GM23338 (cell line): ENCODE measurements at regions not wholly inside any gene's neighbourhood (a gene's known extent, or its start where the extent isn't known, plus 50 kb on each side); places are given as distances from the start of the nearest gene placed in this dataset.

ENCODE experiments used
- ATAC-seq: fragments of 200-7000 bp; cut with Tn5 transposase; 3 replicates; pipeline ENCODE4 v1.9.1; 2020
- DNase-seq: peaks from one replicate; pipeline ENCODE4 v3.0.0-alpha.2; 2015; ENCODE audit warnings: low spot score
- H2AFZ ChIP-seq: fragments of 200-600 bp; sonication (generic); 2 replicates; pipeline ENCODE4 v1.8.0; 2016; ENCODE audit warnings: antibody characterized with exemption, mild to moderate bottlenecking, moderate library complexity
- H3F3A ChIP-seq: fragments of 200-600 bp; sonication (generic); replicated peaks from 2 replicates; pipeline ENCODE4 v1.8.0; 2017; ENCODE audit warnings: antibody characterized with exemption, mixed run types, low read depth
- H3K27ac ChIP-seq: fragments of 200-600 bp; sonication (generic); 2 replicates; pipeline ENCODE4 v1.6.1; 2016; ENCODE audit warnings: low read depth
- H3K27me3 ChIP-seq: fragments of 200-600 bp; sonication (generic); 2 replicates; pipeline ENCODE4 v1.8.0; 2016; ENCODE audit warnings: mild to moderate bottlenecking, mixed run types, moderate library complexity; ENCODE audit not compliant: insufficient read depth
- H3K36me3 ChIP-seq: fragments of 200-600 bp; sonication (generic); 2 replicates; pipeline ENCODE4 v1.8.0; 2016; ENCODE audit warnings: mild to moderate bottlenecking; ENCODE audit not compliant: insufficient read depth
- H3K4me1 ChIP-seq: fragments of 200-600 bp; sonication (generic); 2 replicates; pipeline ENCODE4 v1.8.0; 2016; ENCODE audit warnings: mild to moderate bottlenecking, moderate library complexity; ENCODE audit not compliant: insufficient read depth
- H3K4me2 ChIP-seq: fragments of 200-600 bp; sonication (generic); 2 replicates; pipeline ENCODE4 v1.7.1; 2017; ENCODE audit warnings: mixed run types
- H3K4me3 ChIP-seq: fragments of 200-600 bp; sonication (generic); 2 replicates; pipeline ENCODE4 v1.6.1; 2016; ENCODE audit warnings: mixed run types
- H3K79me2 ChIP-seq: fragments of 200-600 bp; sonication (generic); replicated peaks from 2 replicates; pipeline ENCODE4 v1.8.0; 2017; ENCODE audit warnings: mild to moderate bottlenecking; ENCODE audit not compliant: insufficient read depth
- H3K9me2 ChIP-seq: fragments of 200-600 bp; sonication (generic); 2 replicates; pipeline ENCODE4 v1.8.0; 2017; ENCODE audit not compliant: insufficient read depth
- H4K20me1 ChIP-seq: fragments of 200-600 bp; sonication (generic); replicated peaks from 2 replicates; pipeline ENCODE4 v1.8.0; 2017; ENCODE audit warnings: mild to moderate bottlenecking; ENCODE audit not compliant: insufficient read depth
- H3K27ac Mint-ChIP-seq: 2 replicates; pipeline ENCODE4 v1.8.0; 2020; ENCODE audit warnings: inconsistent platforms, mild to moderate bottlenecking, moderate library complexity, mixed read lengths
- H3K27me3 Mint-ChIP-seq: 3 replicates; pipeline ENCODE4 v1.8.0; 2022; ENCODE audit warnings: low read depth, mild to moderate bottlenecking, moderate library complexity, mixed read lengths, inconsistent platforms; ENCODE audit not compliant: insufficient read depth, poor library complexity
- H3K36me3 Mint-ChIP-seq: 3 replicates; pipeline ENCODE4 v1.8.0; 2021; ENCODE audit warnings: low read depth, mild to moderate bottlenecking, inconsistent platforms, moderate library complexity, mixed read lengths
- H3K4me1 Mint-ChIP-seq: 3 replicates; pipeline ENCODE4 v1.8.0; 2020; ENCODE audit warnings: mild to moderate bottlenecking, inconsistent platforms, mixed read lengths
- H3K4me3 Mint-ChIP-seq: 3 replicates; pipeline ENCODE4 v1.8.0; 2021; ENCODE audit warnings: moderate library complexity, mild to moderate bottlenecking, inconsistent platforms, mixed read lengths
- H3K9me3 Mint-ChIP-seq: 3 replicates; pipeline ENCODE4 v1.8.0; 2020; ENCODE audit warnings: moderate library complexity, mild to moderate bottlenecking, inconsistent platforms, mixed read lengths
- EZH2 ChIP-seq: fragments of 200-600 bp; sonication (generic); IDR thresholded peaks from one replicate; pipeline ENCODE4 v1.8.0; 2017; ENCODE audit warnings: antibody characterized with exemption, mild to moderate bottlenecking, low read depth; ENCODE audit not compliant: unreplicated experiment
- EZH2phosphoT487 ChIP-seq: fragments of 200-600 bp; sonication (generic); IDR thresholded peaks from one replicate; pipeline ENCODE4 v1.8.1; 2018; ENCODE audit warnings: antibody characterized with exemption; ENCODE audit not compliant: unreplicated experiment
- JUNB ChIP-seq: IDR thresholded peaks from one replicate; pipeline ENCODE4 v1.6.1; 2016; ENCODE audit warnings: antibody characterized with exemption; ENCODE audit not compliant: unreplicated experiment
- NANOG ChIP-seq: IDR thresholded peaks from 2 replicates; pipeline ENCODE4 v1.6.1; 2016; ENCODE audit warnings: antibody characterized with exemption, borderline replicate concordance
- POLR2AphosphoS5 ChIP-seq: IDR thresholded peaks from 2 replicates; pipeline ENCODE4 v1.6.1; 2016; ENCODE audit warnings: antibody characterized with exemption, low read depth
- ZNF114 ChIP-seq: fragments of 250-450 bp; sonication (Bioruptor Pico); IDR thresholded peaks from 2 replicates; pipeline ENCODE4 v1.5.0; 2020; ENCODE audit warnings: mild to moderate bottlenecking, moderate library complexity
- TF ChIP-seq, protein P1 (sequence below): IDR thresholded peaks from 2 replicates; pipeline ENCODE4 v1.6.1; 2016; ENCODE audit warnings: antibody characterized with exemption
- TF ChIP-seq, protein P2 (sequence below), 2 experiments: fragments of 200-600 bp in 1 of 2; sonication (generic) in 1 of 2; conservative IDR thresholded peaks; 2 replicates each; pipeline versions ENCODE4 v1.5.1 to v1.6.1; 2016 to 2017; ENCODE audit warnings: antibody characterized with exemption in 2 of 2, low read depth in 2 of 2, mild to moderate bottlenecking in 2 of 2, moderate library complexity in 1 of 2
- TF ChIP-seq, protein P3 (sequence below): fragments of 250-450 bp; sonication (Bioruptor Pico); IDR thresholded peaks from 2 replicates; pipeline ENCODE4 v1.5.0; 2020; ENCODE audit warnings: mild to moderate bottlenecking, moderate library complexity

DNA sequence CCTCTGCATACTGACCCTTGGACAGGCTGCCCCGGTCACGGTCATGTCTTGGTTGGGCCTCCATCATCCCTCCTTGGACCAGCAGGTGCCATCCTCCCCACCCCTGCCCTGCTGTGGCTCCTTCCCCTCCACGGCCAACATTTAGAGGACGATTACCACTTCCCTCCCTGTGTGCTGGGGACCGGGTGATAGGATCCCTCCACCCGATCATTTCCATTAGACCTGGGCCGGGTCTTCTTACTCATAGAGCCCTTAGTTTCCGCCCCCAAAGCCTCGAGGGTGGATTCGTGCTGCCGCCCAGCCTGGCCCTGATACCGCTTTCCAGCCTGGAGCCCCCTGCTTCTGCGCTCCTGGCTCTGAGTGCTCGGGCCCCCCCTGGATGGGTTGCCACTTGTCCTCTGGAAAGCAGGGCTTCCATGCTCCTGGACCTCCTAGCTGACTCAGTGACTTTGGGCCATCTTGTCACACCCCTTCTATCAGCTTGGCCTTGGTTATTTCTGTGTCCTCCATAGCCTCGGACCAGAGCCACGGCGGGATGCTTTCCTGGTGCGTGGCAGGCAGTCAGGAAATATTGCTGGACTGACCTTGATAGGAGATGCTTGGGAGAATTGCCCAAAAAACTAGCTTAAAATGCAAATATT is 171.4 kb downstream of the SEC14L1 start:
- H3K4me1 Mint-ChIP-seq = peaks cover 14% of the 10 kb centered on the region
- Histone ChIP-seq H3F3A (no peaks in the 10 kb centered on the region), H2AFZ (no peak overlapping the region), H3K36me3 (no peaks in the 10 kb centered on the region), H3K9me2 (no peaks in the 10 kb centered on the region), H3K27me3 (no peaks in the 10 kb centered on the region), H3K4me1 (peaks cover 4% of the 10 kb centered on the region; the same call in 1 of the 2 replicates), H3K4me3 (no peak overlapping the region), H3K4me2 (no peak overlapping the region), H3K27ac (no peak overlapping the region), H4K20me1 (no peaks in the 10 kb centered on the region; the same call in 1 of the 2 replicates), H3K79me2 (no peaks in the 10 kb centered on the region; the same call in 1 of the 2 replicates)
- H3K27me3 Mint-ChIP-seq = peaks cover 8% of the 10 kb centered on the region
- peaks cover 4% of the 10 kb centered on the region; the same call in 1 of the 3 replicates for H3K36me3 Mint-ChIP-seq
- ATAC-seq (no peak), DNase-seq (no peak)
- TF ChIP-seq NANOG (no peak), ZNF114 (CRISPR knock-in tag) (no peak), EZH2 (no peak), JUNB (no peak), EZH2phosphoT487 (no peak), POLR2AphosphoS5 (no peak)
- TF ChIP-seq, protein P1, sequence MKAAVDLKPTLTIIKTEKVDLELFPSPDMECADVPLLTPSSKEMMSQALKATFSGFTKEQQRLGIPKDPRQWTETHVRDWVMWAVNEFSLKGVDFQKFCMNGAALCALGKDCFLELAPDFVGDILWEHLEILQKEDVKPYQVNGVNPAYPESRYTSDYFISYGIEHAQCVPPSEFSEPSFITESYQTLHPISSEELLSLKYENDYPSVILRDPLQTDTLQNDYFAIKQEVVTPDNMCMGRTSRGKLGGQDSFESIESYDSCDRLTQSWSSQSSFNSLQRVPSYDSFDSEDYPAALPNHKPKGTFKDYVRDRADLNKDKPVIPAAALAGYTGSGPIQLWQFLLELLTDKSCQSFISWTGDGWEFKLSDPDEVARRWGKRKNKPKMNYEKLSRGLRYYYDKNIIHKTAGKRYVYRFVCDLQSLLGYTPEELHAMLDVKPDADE = no peak
- TF ChIP-seq, protein P2, sequence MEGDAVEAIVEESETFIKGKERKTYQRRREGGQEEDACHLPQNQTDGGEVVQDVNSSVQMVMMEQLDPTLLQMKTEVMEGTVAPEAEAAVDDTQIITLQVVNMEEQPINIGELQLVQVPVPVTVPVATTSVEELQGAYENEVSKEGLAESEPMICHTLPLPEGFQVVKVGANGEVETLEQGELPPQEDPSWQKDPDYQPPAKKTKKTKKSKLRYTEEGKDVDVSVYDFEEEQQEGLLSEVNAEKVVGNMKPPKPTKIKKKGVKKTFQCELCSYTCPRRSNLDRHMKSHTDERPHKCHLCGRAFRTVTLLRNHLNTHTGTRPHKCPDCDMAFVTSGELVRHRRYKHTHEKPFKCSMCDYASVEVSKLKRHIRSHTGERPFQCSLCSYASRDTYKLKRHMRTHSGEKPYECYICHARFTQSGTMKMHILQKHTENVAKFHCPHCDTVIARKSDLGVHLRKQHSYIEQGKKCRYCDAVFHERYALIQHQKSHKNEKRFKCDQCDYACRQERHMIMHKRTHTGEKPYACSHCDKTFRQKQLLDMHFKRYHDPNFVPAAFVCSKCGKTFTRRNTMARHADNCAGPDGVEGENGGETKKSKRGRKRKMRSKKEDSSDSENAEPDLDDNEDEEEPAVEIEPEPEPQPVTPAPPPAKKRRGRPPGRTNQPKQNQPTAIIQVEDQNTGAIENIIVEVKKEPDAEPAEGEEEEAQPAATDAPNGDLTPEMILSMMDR (conservative IDR thresholded peaks at IDR 0.05; ENCODE audit: low read depth in 2 of 2) = no peak
- TF ChIP-seq, protein P3, sequence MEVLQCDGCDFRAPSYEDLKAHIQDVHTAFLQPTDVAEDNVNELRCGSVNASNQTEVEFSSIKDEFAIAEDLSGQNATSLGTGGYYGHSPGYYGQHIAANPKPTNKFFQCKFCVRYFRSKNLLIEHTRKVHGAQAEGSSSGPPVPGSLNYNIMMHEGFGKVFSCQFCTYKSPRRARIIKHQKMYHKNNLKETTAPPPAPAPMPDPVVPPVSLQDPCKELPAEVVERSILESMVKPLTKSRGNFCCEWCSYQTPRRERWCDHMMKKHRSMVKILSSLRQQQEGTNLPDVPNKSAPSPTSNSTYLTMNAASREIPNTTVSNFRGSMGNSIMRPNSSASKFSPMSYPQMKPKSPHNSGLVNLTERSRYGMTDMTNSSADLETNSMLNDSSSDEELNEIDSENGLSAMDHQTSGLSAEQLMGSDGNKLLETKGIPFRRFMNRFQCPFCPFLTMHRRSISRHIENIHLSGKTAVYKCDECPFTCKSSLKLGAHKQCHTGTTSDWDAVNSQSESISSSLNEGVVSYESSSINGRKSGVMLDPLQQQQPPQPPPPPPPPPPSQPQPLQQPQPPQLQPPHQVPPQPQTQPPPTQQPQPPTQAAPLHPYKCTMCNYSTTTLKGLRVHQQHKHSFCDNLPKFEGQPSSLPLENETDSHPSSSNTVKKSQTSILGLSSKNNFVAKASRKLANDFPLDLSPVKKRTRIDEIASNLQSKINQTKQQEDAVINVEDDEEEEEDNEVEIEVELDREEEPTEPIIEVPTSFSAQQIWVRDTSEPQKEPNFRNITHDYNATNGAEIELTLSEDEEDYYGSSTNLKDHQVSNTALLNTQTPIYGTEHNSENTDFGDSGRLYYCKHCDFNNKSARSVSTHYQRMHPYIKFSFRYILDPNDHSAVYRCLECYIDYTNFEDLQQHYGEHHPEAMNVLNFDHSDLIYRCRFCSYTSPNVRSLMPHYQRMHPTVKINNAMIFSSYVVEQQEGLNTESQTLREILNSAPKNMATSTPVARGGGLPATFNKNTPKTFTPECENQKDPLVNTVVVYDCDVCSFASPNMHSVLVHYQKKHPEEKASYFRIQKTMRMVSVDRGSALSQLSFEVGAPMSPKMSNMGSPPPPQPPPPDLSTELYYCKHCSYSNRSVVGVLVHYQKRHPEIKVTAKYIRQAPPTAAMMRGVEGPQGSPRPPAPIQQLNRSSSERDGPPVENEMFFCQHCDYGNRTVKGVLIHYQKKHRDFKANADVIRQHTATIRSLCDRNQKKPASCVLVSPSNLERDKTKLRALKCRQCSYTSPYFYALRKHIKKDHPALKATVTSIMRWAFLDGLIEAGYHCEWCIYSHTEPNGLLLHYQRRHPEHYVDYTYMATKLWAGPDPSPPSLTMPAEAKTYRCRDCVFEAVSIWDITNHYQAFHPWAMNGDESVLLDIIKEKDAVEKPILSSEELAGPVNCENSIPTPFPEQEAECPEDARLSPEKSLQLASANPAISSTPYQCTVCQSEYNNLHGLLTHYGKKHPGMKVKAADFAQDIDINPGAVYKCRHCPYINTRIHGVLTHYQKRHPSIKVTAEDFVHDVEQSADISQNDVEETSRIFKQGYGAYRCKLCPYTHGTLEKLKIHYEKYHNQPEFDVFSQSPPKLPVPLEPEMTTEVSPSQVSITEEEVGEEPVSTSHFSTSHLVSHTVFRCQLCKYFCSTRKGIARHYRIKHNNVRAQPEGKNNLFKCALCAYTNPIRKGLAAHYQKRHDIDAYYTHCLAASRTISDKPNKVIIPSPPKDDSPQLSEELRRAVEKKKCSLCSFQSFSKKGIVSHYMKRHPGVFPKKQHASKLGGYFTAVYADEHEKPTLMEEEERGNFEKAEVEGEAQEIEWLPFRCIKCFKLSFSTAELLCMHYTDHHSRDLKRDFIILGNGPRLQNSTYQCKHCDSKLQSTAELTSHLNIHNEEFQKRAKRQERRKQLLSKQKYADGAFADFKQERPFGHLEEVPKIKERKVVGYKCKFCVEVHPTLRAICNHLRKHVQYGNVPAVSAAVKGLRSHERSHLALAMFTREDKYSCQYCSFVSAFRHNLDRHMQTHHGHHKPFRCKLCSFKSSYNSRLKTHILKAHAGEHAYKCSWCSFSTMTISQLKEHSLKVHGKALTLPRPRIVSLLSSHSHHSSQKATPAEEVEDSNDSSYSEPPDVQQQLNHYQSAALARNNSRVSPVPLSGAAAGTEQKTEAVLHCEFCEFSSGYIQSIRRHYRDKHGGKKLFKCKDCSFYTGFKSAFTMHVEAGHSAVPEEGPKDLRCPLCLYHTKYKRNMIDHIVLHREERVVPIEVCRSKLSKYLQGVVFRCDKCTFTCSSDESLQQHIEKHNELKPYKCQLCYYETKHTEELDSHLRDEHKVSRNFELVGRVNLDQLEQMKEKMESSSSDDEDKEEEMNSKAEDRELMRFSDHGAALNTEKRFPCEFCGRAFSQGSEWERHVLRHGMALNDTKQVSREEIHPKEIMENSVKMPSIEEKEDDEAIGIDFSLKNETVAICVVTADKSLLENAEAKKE (CRISPR knock-in tag) = no peak
- no peak overlapping the region for H3K4me3 Mint-ChIP-seq
- H3K9me3 Mint-ChIP-seq = no peaks in the 10 kb centered on the region
- no peak overlapping the region for H3K27ac Mint-ChIP-seq
